Endothelial cell (in vitro differentiated cells): ENCODE measurements at regions not wholly inside any gene's neighbourhood (a gene's known extent, or its start where the extent isn't known, plus 50 kb on each side); places are given as distances from the start of the nearest gene placed in this dataset.

ENCODE experiments used
- DNase-seq: peaks from one replicate; pipeline ENCODE4 v3.0.0; 2021; ENCODE audit warnings: low spot score
- H3K27ac Mint-ChIP-seq: one replicate; pipeline ENCODE4 v1.8.0; 2021; ENCODE audit warnings: mixed read lengths, inconsistent platforms; ENCODE audit not compliant: unreplicated experiment
- H3K27me3 Mint-ChIP-seq: one replicate; pipeline ENCODE4 v1.8.0; 2021; ENCODE audit warnings: mild to moderate bottlenecking, moderate library complexity, mixed read lengths, inconsistent platforms; ENCODE audit not compliant: unreplicated experiment
- H3K36me3 Mint-ChIP-seq: one replicate; pipeline ENCODE4 v1.8.0; 2021; ENCODE audit warnings: mild to moderate bottlenecking, low read depth, mixed read lengths, inconsistent platforms; ENCODE audit not compliant: unreplicated experiment
- H3K4me1 Mint-ChIP-seq: one replicate; pipeline ENCODE4 v1.8.0; 2021; ENCODE audit warnings: mild to moderate bottlenecking, mixed read lengths, inconsistent platforms; ENCODE audit not compliant: unreplicated experiment
- H3K4me3 Mint-ChIP-seq: one replicate; pipeline ENCODE4 v1.8.0; 2021; ENCODE audit warnings: mild to moderate bottlenecking, mixed read lengths, inconsistent platforms; ENCODE audit not compliant: unreplicated experiment
- H3K9me3 Mint-ChIP-seq: one replicate; pipeline ENCODE4 v1.8.0; 2021; ENCODE audit warnings: mixed read lengths, inconsistent platforms; ENCODE audit not compliant: unreplicated experiment
- CTCF ChIP-seq: fragments of 200-600 bp; sonication (generic); IDR thresholded peaks from one replicate; pipeline ENCODE4 v1.5.0; 2021; ENCODE audit warnings: antibody characterized with exemption; ENCODE audit not compliant: unreplicated experiment

DNA sequence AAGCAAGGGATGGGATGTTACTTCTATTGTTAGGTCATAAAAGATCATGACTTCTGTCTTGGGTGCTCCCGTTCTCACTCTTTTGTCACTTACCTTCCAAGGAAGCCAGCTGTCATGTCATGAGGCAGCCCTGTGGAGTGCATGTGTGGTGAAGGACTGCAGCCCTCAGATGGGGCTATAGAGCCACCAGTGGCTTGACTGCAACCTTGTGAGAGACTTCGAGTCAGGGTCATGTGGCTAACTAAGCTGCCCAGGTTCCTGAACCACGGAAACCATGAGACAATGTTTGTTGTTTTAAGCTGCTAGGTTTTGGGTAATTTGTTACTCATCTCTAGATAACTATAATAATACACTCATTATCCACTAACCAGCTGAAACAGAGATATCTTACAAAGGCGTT lies 477.1 kb downstream of the BTBD3 start:
- H3K27ac Mint-ChIP-seq, result no peak overlapping the region
- H3K36me3 Mint-ChIP-seq, result no peaks in the 10 kb centered on the region
- H3K9me3 Mint-ChIP-seq, result no peaks in the 10 kb centered on the region
- no peak for DNase-seq
- TF ChIP-seq CTCF, result no peak
- H3K27me3 Mint-ChIP-seq, result no peaks in the 10 kb centered on the region
- H3K4me1 Mint-ChIP-seq, result peaks cover 2% of the 10 kb centered on the region
- H3K4me3 Mint-ChIP-seq, result no peak overlapping the region

DNA sequence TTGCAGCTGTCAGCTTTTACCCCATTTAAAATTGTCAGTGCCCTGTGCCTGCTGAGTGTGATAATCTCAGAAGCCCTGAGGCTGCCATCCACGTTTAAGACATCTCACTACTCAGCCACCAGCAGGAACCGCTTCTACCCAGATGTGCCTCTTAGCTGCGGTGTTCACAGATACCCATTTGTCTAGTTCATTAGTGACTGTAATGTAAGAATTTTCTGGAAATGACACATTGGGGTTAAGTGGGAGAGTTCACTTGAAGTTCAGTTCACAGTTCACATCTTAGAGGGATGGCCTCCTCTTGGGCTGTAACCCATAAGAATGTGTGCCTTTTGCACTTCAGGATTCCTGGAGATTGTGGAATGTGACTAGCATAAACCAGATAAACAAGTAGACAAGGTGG lies 477.7 kb downstream of the BTBD3 start:
- no peak for TF ChIP-seq CTCF
- Mint-ChIP-seq H3K9me3 (no peaks in the 10 kb centered on the region), H3K4me1 (peaks cover under 1% of the 10 kb centered on the region), H3K27ac (no peak overlapping the region), H3K36me3 (no peaks in the 10 kb centered on the region), H3K4me3 (no peak overlapping the region), H3K27me3 (no peaks in the 10 kb centered on the region)
- no peak for DNase-seq

GRCh38 chr20:12395760-12396159 lies 478.1 kb downstream of the BTBD3 start:
- Mint-ChIP-seq H3K27me3 (no peaks in the 10 kb centered on the region), H3K4me1 (no peaks in the 10 kb centered on the region), H3K4me3 (no peak overlapping the region), H3K36me3 (no peaks in the 10 kb centered on the region), H3K9me3 (no peaks in the 10 kb centered on the region), H3K27ac (no peak overlapping the region)
- no peak for TF ChIP-seq CTCF
- DNase-seq, result no peak

DNA sequence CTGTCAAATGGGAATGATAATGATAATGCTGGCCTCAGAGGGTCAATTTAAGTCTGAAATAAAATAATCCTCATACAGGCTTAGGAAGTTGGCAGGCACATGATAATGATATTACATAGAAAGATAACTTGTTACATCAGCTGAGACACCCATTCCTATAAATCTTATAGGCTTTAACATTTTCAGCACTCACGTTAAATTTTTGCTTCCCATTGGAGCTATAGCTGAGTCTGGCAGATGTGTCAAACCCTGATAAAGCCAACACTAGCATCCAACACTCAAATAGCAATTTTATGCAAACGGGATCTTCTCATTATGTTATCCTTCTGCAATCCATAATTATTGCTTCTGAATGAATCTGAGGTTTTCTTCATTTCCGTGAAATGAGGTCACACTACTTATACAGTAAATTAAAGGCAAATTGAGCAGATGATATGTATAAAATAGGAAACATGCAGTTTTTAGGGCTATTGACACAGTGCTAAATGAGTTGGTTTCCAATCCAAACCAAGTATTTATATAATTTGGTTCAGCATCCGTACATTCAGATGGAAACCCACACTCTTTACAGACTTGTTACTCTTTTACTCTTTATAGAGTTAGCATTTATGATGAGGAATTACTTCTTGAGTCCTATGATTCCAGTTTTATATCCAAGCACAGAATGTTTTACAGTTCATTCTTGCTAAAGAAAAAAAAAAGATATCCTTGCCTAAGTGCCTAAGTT lies 481.6 kb downstream of the BTBD3 start:
- Mint-ChIP-seq H3K9me3 (no peaks in the 10 kb centered on the region), H3K27ac (no peak overlapping the region), H3K36me3 (no peaks in the 10 kb centered on the region), H3K4me3 (no peak overlapping the region), H3K4me1 (no peaks in the 10 kb centered on the region), H3K27me3 (peaks cover 2% of the 10 kb centered on the region)
- no peak for TF ChIP-seq CTCF
- DNase-seq, result no peak

- Mint-ChIP-seq H3K27me3 (peaks cover 3% of the 10 kb centered on the region), H3K4me3 (no peak overlapping the region), H3K36me3 (peaks cover 3% of the 10 kb centered on the region), H3K9me3 (no peaks in the 10 kb centered on the region), H3K4me1 (no peaks in the 10 kb centered on the region), H3K27ac (no peak overlapping the region)
- no peak for TF ChIP-seq CTCF
- no peak for DNase-seq
These were observed 487.2 kb downstream of the BTBD3 start for GRCh38 chr20:12404941-12405340.
